Fibroblast of lung (primary cell): ENCODE measurements at regions not wholly inside any gene's neighbourhood (a gene's known extent, or its start where the extent isn't known, plus 50 kb on each side); places are given as distances from the start of the nearest gene placed in this dataset.

Experiments used
- EZH2 ChIP-seq: IDR thresholded peaks from 2 replicates; pipeline ENCODE4 v1.5.1; 2012; ENCODE audit warnings: low read length, control low read depth, mild to moderate bottlenecking; ENCODE audit errors: missing control alignments
- TF ChIP-seq, protein P1 (sequence below), 2 donors: IDR thresholded peaks in 1 of 2; conservative IDR thresholded peaks in 1 of 2; 1 replicate in 1 of 2; 2 replicates in 1 of 2; pipeline ENCODE4 v1.5.1; 2011 to 2012; ENCODE audit warnings: low read length in 2 of 2, control low read depth in 1 of 2, inconsistent platforms in 1 of 2, low read depth in 1 of 2, mild to moderate bottlenecking in 1 of 2

DNA sequence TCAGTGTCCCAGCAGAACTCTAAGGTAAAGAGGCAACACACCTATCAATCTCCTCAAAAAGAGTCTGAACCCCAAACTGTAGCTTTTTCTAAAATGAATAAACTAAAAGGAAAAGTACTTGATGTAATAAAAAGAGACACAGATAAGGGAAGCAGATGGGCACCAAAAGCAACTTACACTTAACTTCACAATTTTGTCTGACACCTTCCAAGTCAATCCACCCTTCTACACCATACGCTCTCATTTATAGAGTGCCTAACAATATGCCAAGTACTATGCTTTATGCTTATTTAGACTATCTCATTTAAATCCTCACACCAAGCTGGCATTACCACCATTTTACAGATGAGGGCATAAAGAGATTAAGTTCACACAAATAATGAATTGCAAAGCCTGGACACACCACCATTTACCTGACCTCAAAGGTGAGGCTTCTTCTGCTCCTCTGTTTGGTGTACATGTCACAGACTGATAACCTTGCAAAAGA is 90.6 kb upstream of the DST start:
- no peak for TF ChIP-seq EZH2
- TF ChIP-seq, protein P1, sequence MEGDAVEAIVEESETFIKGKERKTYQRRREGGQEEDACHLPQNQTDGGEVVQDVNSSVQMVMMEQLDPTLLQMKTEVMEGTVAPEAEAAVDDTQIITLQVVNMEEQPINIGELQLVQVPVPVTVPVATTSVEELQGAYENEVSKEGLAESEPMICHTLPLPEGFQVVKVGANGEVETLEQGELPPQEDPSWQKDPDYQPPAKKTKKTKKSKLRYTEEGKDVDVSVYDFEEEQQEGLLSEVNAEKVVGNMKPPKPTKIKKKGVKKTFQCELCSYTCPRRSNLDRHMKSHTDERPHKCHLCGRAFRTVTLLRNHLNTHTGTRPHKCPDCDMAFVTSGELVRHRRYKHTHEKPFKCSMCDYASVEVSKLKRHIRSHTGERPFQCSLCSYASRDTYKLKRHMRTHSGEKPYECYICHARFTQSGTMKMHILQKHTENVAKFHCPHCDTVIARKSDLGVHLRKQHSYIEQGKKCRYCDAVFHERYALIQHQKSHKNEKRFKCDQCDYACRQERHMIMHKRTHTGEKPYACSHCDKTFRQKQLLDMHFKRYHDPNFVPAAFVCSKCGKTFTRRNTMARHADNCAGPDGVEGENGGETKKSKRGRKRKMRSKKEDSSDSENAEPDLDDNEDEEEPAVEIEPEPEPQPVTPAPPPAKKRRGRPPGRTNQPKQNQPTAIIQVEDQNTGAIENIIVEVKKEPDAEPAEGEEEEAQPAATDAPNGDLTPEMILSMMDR (conservative IDR thresholded peaks at IDR 0.05 in 1 of 2, IDR thresholded peaks at IDR 0.05 in 1 of 2; ENCODE audit: low read depth in 1 of 2, low read length in 2 of 2), result no peak
